Middle frontal gyrus (tissue), 1 donor: ENCODE measurements at regions not wholly inside any gene's neighbourhood (a gene's known extent, or its start where the extent isn't known, plus 50 kb on each side); places are given as distances from the start of the nearest gene placed in this dataset.

Experiments used
- DNase-seq: peaks from one replicate; pipeline ENCODE4 v3.0.0-alpha.2; 2015; ENCODE audit warnings: low spot score; ENCODE audit errors: extremely low spot score

DNA sequence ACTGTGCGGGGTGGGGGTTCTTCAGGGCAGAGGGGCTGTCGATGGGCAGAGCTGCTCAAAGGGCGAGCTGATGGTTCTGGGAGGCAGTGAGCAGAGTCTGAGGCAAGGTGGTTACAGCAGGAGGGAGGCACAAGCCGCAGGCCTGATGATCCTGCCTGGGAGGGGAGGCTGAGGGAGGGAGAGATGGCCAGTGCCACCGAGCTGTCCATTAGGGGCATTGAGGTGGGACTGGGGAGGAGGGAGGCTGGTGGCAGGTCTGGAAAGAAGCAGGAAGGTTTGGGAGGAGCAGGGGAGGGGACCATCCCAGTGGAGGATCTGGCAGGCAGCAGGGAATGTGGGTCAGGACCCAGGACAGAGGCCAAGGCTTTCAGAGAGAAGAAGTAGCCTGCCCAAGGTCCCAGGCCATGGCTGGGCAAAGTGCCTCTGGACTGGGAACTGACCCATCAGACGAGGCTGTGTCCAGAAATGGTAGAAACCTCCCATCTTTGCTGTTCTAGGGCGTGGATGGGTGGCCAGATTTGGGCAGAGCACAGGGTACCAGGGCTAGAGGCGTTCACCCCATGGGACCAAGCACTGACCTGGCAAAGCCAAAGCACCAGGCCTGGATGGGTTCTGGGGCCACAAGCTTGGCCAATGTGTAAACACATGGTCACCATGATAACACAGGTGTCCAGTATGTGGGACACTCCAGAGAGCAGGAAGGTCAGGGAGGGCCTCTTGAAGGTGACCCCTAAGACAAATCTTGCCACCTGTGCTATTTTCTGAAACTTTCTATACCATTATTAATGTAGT lies 55.5 kb downstream of the INHBB start:
- DNase-seq = no peak

- DNase-seq = no peak
Observed at GRCh38 chr2:120402067-120402433, 56.1 kb downstream of the INHBB start.

DNA sequence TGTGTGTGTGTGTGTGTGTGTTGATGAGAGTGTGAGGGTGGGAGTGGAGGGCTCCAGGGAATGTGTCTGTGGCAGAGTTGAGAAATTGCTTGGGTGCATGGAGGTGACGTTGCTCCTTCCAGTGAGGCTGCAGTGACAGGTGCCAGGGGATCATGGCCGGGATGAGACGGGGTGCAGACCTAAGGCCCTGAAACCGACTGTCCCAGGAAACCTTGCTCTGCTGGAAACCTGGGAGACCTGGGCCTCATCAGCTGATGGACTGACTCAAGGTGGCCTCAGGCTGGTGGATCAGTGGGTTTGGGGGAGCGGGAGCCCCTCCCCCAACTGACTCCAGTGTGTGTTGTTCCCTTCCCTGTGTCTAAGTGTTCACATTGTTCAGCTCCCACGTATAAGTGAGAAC lies 56.6 kb downstream of the INHBB start:
- no peak for DNase-seq

DNA sequence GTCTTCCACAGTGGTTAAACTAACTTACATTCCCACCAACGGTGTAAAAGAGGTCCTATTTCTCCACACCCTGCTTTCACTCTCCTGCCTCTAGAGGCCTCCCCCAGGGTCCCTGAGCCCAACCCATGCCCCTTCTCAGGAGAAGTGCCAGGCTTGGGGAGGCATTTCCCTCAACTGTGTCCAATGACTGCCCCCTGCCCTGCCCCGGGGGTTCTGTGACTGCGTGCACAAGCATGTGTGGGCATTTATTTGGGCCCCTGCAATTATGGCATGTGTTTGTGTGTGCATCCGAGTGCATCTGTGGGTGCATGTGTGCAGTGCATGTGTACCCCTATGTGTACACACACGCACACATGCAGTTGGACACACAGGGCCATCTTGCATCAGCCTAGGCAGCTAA lies 57.3 kb downstream of the INHBB start:
- no peak for DNase-seq

- DNase-seq = no peak
Observed at GRCh38 chr2:120403676-120404075, 57.7 kb downstream of the INHBB start.

DNA sequence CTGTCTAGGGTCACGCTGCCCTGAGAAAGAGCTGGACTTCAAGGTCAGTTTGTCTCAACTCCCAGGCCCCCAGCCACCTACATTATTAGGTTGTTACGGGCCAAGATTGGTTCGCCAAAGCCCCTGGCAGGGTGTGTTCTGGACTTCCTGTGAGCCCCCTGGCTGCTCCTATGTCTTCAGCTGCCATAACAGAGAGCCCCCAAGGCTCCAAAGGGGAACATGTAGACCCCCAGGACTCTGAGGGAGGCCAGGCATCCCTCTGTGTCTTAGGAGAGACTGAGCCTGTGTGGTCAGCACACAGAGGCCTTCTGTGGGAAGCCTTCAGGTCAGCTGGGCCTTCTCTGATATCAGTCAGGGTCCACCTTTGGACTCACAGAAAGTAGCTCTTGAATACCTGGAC lies 58.3 kb downstream of the INHBB start:
- no peak for DNase-seq

- DNase-seq = no peak
Observed at GRCh38 chr2:120404941-120405758, 59.2 kb downstream of the INHBB start.

DNA sequence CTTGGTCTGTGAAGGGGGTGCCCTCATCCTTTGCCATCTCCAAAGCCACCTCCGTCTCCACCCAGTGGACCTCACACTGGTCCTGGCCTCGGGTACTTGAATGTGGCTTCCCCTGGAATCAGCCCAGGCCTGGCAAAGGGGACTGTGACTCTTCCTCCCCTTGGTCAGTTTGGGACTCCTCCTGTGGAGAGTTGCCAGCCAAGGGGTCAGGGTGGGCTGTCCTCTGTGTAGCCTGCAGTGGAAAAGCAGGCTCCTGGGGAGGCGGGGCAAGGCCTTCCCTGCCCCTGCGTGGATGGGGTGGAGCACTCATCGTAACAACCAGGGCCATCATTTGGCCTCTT lies 59.8 kb downstream of the INHBB start:
- DNase-seq = no peak

GRCh38 chr2:120406566-120406965 lies 60.6 kb downstream of the INHBB start:
- no peak for DNase-seq

- DNase-seq = no peak
Observed at GRCh38 chr2:120410487-120410886, 64.6 kb downstream of the INHBB start.

DNA sequence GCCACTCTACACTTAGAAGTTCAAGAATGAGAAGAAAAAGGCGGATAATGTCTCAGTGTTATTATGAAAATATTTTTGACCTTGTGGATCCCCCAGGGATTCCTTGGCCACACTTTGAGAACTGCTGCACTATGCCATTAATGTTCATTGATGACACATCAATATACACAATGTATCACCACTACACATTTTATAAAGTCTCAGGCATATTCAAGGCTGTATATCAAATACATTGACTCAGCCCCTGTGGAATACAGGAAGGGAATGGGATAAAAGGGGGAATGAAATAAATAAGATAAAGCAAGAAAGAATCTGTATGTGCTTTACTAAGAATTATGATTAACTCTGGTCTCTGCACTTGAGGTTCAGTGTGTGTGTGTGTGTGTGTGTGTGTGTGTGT lies 69.1 kb downstream of the INHBB start:
- DNase-seq = no peak

GRCh38 chr2:120415728-120416509 lies 70.0 kb downstream of the INHBB start:
- no peak for DNase-seq

DNA sequence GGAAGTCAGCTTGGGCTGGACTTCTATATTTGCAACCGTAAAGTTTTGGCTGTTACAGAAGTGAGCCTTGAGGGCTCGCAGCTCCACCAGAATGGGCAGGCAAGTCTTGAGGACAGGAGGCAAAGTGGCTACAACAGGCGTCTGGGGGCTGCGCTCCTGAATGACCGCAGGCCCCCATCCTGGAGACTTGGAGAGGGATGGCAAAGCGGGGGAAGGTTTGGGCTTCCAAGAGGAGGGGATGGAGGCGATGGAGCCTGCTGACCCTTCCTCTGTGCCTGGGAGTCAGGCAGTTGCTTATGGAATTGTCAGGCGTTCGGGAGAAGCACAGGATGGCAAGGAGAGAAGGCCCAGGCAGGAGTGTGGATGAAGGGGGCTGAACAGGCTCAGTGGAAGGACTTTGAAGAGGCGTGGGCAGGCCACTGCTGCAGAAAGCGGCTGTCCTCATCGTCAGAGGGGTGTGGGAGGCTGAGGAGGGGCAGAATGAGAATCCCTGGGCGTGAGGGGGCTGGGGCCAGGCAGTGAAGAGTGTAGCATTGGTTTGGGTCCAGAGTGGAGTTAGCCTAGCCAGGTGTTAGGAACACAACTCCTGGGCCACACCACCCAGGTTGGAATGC lies 72.3 kb downstream of the INHBB start:
- no peak for DNase-seq

DNA sequence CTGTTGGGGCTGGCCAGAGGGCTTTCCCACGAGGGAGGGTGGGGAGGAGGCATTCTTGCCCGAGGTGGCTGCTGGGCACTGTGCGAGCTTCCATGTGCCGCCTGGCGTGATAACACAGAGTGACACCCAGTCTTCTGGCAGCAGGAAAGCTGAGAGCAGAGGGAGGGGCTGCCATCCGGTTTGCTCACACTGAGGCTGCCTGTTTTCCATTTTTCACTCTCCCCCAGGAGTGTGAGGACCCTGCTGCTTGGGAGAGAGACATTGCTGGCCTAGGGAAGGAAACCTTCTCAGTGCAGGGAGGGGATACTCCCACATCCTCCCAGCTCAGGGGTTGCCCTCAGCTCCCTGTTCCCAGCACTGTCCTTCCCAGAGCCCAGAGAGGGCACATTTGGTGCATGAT lies 73.1 kb downstream of the INHBB start:
- DNase-seq = no peak

DNA sequence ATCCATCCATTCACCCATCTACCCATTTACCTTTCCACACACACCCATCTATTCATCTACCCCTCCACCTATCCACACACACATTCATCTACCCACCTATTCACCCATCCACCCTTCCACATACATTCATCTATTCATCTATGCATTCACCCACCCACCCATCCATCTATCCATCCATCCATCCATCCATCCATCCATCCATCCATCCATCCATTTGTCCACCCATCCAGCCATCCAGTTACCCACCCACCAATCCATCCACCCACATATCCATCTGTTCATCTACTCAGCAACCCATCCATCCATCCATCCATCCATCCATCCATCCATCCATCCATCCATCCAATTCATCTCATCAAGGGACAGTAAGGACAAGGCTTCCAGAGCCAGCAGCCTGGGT lies 74.0 kb downstream of the INHBB start:
- DNase-seq = no peak

DNA sequence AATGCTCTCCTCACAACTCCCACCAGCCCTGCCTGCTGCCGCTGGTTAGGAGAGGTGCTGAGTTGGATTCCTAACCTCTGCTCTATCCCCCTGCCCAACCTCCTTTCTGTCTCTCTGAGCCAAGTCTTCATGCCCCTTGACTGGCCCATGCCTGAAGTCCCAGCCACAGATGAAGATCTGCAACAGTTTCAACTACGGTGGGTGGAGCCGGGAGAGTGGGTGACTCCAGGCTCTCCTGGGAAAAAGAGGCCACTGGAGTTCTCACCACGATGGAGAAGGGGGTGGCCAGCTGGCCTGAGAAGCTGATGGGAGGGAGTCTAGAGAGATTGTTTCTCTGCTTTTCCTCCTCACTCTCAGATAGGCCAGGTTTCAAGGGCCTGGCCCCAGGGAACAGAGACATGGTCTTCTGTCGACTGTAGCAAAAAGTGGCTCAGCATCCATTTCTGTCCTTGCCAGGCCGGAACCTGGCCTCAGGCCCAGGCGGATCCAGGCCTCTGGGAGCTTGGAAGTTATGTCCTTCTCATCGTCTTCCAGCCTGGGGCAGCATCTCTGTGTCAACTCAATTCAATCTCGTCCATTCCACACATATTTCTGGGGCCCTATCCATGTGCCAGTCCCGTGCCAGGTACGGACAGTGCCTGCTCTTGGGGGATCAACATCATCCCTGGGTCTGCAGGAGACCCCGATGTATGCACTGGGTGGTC lies 75.3 kb downstream of the INHBB start:
- DNase-seq = no peak

GRCh38 chr2:120421830-120422175 lies 75.9 kb downstream of the INHBB start:
- no peak for DNase-seq

GRCh38 chr2:120422465-120423160 lies 76.7 kb downstream of the INHBB start:
- DNase-seq = no peak

DNA sequence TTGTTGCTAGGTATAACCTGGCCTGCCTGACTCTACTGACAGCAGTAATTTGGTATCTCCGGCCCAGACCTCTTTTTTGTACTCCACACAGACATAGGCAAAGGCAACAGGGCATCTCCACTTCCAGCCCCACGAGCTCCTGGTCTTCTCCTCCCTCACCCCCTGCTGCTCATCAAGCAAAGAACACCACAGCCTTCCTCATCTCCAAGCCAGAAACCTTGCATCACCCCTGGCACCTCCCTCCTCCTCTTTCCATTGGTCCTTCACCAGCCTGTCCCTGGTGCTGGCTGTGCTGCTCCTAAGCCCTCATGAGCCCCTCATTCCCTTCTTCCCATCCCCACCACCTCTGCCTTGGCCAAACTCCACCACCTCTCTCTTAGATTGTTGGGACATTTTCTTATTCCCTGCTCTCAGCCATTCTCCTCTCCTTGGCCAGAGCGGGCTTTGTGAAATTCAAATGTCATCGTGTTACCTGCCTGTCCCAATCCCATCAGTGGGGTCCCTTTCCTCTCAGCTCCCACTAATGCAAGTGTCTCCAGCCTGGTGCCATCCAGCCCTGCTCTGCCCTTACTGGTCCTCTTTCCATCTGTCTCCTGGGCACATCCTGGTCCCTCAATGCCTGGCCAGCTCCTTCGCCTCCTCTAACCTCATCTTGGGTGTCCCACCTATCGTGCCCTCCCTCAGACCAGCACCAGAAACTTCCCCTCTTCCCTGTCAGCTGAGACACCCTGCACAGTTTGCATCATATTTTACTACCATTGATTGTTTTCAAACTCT lies 77.4 kb downstream of the INHBB start:
- no peak for DNase-seq

DNA sequence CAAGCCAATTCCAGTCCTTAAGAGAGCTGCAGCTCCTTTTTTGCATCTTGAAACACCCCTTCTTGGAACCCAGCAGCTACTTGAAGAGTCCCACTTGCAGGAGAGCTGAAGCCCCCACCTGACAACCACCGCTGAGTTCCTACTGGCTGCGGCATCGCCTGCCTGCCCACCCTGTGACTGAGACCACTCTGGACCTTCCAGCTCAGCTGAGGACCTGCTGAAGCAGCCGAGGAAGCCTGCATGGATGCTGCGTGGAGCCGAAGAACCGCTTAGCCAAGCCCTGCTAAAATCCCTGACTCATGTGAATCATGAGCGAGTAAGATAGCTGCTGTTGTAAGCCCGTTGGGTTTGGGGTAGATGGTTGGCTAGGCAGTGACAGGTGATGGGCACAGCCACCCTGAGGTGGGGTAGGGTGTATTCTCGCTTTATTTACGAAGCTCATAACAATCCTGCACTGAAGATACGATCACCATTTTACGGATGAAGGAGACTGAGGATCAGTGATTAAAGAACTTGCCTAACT lies 78.4 kb downstream of the INHBB start:
- no peak for DNase-seq
